HEK293 (cell line): ENCODE measurements at regions not wholly inside any gene's neighbourhood (a gene's known extent, or its start where the extent isn't known, plus 50 kb on each side); places are given as distances from the start of the nearest gene placed in this dataset.

Experiments used
- CTCF ChIA-PET: fragments of 350-600 bp; formaldehyde crosslinking; extraction: SDS; loops from one replicate; lab custom pipeline; 2021; ENCODE audit warnings: antibody characterized with exemption; lab: Yijun Ruan, JAX
- POLR2A ChIA-PET: fragments of 300-600 bp; formaldehyde crosslinking; extraction: SDS; loops from one replicate; lab custom pipeline; 2020; ENCODE audit warnings: antibody characterized with exemption, inconsistent platforms; lab: Yijun Ruan, JAX
- H3K27ac ChIP-seq: fragments of 200-500 bp; sonication (Bioruptor generic); 2 replicates; pipeline ENCODE4 v1.5.1; 2014; ENCODE audit warnings: low read depth, low read length, control low read depth, inconsistent platforms; ENCODE audit errors: extremely low read depth
- H3K36me3 ChIP-seq, 2 experiments: fragments of 200-500 bp in 1 of 2; sonication (Bioruptor generic) in 1 of 2; 1 replicate in 1 of 2; 2 replicates in 1 of 2; pipeline ENCODE4 v1.5.1; 2014 to 2017; ENCODE audit warnings: inconsistent platforms in 2 of 2, low read length in 2 of 2; ENCODE audit not compliant: control insufficient read depth in 2 of 2, insufficient read depth in 1 of 2
- H3K4me1 ChIP-seq: fragments of 200-500 bp; sonication (Bioruptor generic); 2 replicates; pipeline ENCODE4 v1.5.1; 2014; ENCODE audit warnings: mild to moderate bottlenecking, low read length, inconsistent platforms; ENCODE audit not compliant: control insufficient read depth, insufficient read depth
- H3K4me3 ChIP-seq: 2 replicates; pipeline ENCODE4 v1.5.1; 2011; ENCODE audit warnings: low read depth, mild to moderate bottlenecking, control low read depth, low read length, moderate library complexity
- H3K9me3 ChIP-seq: fragments of 200-500 bp; sonication (Bioruptor generic); 2 replicates; pipeline ENCODE4 v1.5.1; 2014; ENCODE audit warnings: low read depth, low read length, inconsistent platforms; ENCODE audit not compliant: control insufficient read depth, insufficient read depth
- GLIS1 ChIP-seq: fragments of 450-650 bp; formaldehyde crosslinking; IDR thresholded peaks from 2 replicates; pipeline ENCODE4 v1.5.1; 2016; ENCODE audit warnings: missing biosample characterization, missing genetic modification characterization
- OSR2 ChIP-seq: fragments of 450-650 bp; formaldehyde crosslinking; IDR thresholded peaks from 2 replicates; pipeline ENCODE4 v1.5.1; 2016; ENCODE audit warnings: missing biosample characterization, missing genetic modification characterization
- PRDM6 ChIP-seq: fragments of 450-650 bp; formaldehyde crosslinking; IDR thresholded peaks from 2 replicates; pipeline ENCODE4 v1.5.1; 2017; ENCODE audit warnings: missing biosample characterization, missing genetic modification characterization
- TCF7L2 ChIP-seq: IDR thresholded peaks from 2 replicates; pipeline ENCODE4 v1.6.1; 2011; ENCODE audit warnings: low read depth, mild to moderate bottlenecking, inconsistent platforms, low read length, moderate library complexity, borderline replicate concordance
- ZBTB10 ChIP-seq: fragments of 450-650 bp; formaldehyde crosslinking; IDR thresholded peaks from 2 replicates; pipeline ENCODE4 v1.5.1; 2016; ENCODE audit warnings: missing biosample characterization, missing genetic modification characterization
- ZBTB11 ChIP-seq: fragments of 450-650 bp; formaldehyde crosslinking; conservative IDR thresholded peaks from 2 replicates; pipeline ENCODE4 v1.5.1; 2016; ENCODE audit warnings: low read depth, missing biosample characterization, missing genetic modification characterization
- ZBTB20 ChIP-seq: fragments of 450-650 bp; formaldehyde crosslinking; IDR thresholded peaks from 2 replicates; pipeline ENCODE4 v1.5.1; 2016; ENCODE audit warnings: missing biosample characterization, missing genetic modification characterization
- ZBTB44 ChIP-seq: fragments of 450-650 bp; IDR thresholded peaks from 2 replicates; pipeline ENCODE4 v1.5.1; 2018; ENCODE audit warnings: missing biosample characterization, mild to moderate bottlenecking, missing genetic modification characterization
- ZNF112 ChIP-seq: fragments of 450-650 bp; formaldehyde crosslinking; IDR thresholded peaks from 2 replicates; pipeline ENCODE4 v1.5.0; 2017; ENCODE audit warnings: missing biosample characterization, missing genetic modification characterization
- ZNF132 ChIP-seq: fragments of 450-650 bp; formaldehyde crosslinking; IDR thresholded peaks from 2 replicates; pipeline ENCODE4 v1.5.1; 2017; ENCODE audit warnings: missing biosample characterization, missing genetic modification characterization, borderline replicate concordance
- ZNF146 ChIP-seq: fragments of 450-650 bp; formaldehyde crosslinking; IDR thresholded peaks from 2 replicates; pipeline ENCODE4 v1.5.1; 2016; ENCODE audit warnings: missing biosample characterization, missing genetic modification characterization
- ZNF26 ChIP-seq: fragments of 450-650 bp; formaldehyde crosslinking; IDR thresholded peaks from 2 replicates; pipeline ENCODE4 v1.5.1; 2016; ENCODE audit warnings: missing biosample characterization, missing genetic modification characterization
- ZNF292 ChIP-seq: fragments of 450-650 bp; formaldehyde crosslinking; IDR thresholded peaks from 2 replicates; pipeline ENCODE4 v1.5.1; 2016; ENCODE audit warnings: low read depth, missing biosample characterization, missing genetic modification characterization, borderline replicate concordance
- ZNF426 ChIP-seq: fragments of 450-650 bp; formaldehyde crosslinking; IDR thresholded peaks from 2 replicates; pipeline ENCODE4 v1.5.1; 2017; ENCODE audit warnings: missing biosample characterization, missing genetic modification characterization, mild to moderate bottlenecking, inconsistent platforms, moderate library complexity
- ZNF501 ChIP-seq: fragments of 450-650 bp; formaldehyde crosslinking; IDR thresholded peaks from 2 replicates; pipeline ENCODE4 v1.5.1; 2016; ENCODE audit warnings: missing biosample characterization, missing genetic modification characterization
- ZNF623 ChIP-seq: fragments of 450-650 bp; formaldehyde crosslinking; IDR thresholded peaks from 2 replicates; pipeline ENCODE4 v1.5.1; 2016; ENCODE audit warnings: missing biosample characterization, missing genetic modification characterization
- ZNF645 ChIP-seq: fragments of 450-650 bp; formaldehyde crosslinking; IDR thresholded peaks from 2 replicates; pipeline ENCODE4; 2016; ENCODE audit warnings: missing biosample characterization, missing genetic modification characterization
- ZNF670 ChIP-seq: fragments of 450-650 bp; formaldehyde crosslinking; IDR thresholded peaks from 2 replicates; pipeline ENCODE4 v1.5.1; 2016; ENCODE audit warnings: missing biosample characterization, missing genetic modification characterization, low read depth
- ZNF792 ChIP-seq: fragments of 450-650 bp; formaldehyde crosslinking; IDR thresholded peaks from 2 replicates; pipeline ENCODE4 v1.5.1; 2016; ENCODE audit warnings: missing biosample characterization, missing genetic modification characterization

- TF ChIP-seq ZNF645 (tag by site-specific recombination) (no peak), ZNF132 (tag by site-specific recombination) (no peak), ZNF112 (tag by site-specific recombination) (no peak), ZNF292 (tag by site-specific recombination) (no peak), ZBTB10 (tag by site-specific recombination) (no peak), ZBTB20 (tag by site-specific recombination) (no peak), ZBTB44 (no peak), ZNF623 (tag by site-specific recombination) (no peak), OSR2 (tag by site-specific recombination) (no peak), ZBTB11 (tag by site-specific recombination) (no peak), ZNF26 (tag by site-specific recombination) (no peak), ZNF670 (tag by site-specific recombination) (no peak), PRDM6 (tag by site-specific recombination) (no peak), ZNF792 (tag by site-specific recombination) (no peak), ZNF426 (tag by site-specific recombination) (no peak), ZNF146 (no peak), ZNF501 (tag by site-specific recombination) (no peak), GLIS1 (tag by site-specific recombination) (no peak), TCF7L2 (no peak)
- no peak overlapping the region for H3K4me3 ChIP-seq
- no peak overlapping the region for H3K27ac ChIP-seq
- CTCF ChIA-PET: no interaction called here
- H3K9me3 ChIP-seq: no peaks in the 10 kb centered on the region
- no peaks in the 10 kb centered on the region for H3K36me3 ChIP-seq
- no peaks in the 10 kb centered on the region for H3K4me1 ChIP-seq
- POLR2A ChIA-PET: no interaction called here
Observed at GRCh38 chr10:56880606-56881005, 519.5 kb upstream of the ZWINT start.
